ENCODE measurements at regions not wholly inside any gene's neighbourhood (a gene's known extent, or its start where the extent isn't known, plus 50 kb on each side); places are given as distances from the start of the nearest gene placed in this dataset.

- Histone ChIP-seq H3K9me3 (ENCODE audit: low read length) (no peaks in the 10 kb centered on the region), H3K4me3 (ENCODE audit: low read length) (no peak overlapping the region), H3K4me2 (ENCODE audit: low read length) (no peak overlapping the region), H3F3A (ENCODE audit: low read length, unreplicated experiment) (no peaks in the 10 kb centered on the region), H4K20me1 (ENCODE audit: low read length) (no peaks in the 10 kb centered on the region), H3K27me3 (ENCODE audit: low read length) (peaks cover 58% of the 10 kb centered on the region), H3K27ac (ENCODE audit: low read length) (no peak overlapping the region), H3K9me2 (replicated peaks; ENCODE audit: low read length) (no peaks in the 10 kb centered on the region), H2AFZ (ENCODE audit: low read length) (no peak overlapping the region), H3K79me2 (ENCODE audit: low read length) (no peaks in the 10 kb centered on the region), H3K9ac (ENCODE audit: low read length) (no peak overlapping the region), H3K4me1 (ENCODE audit: insufficient read depth, low read length) (no peaks in the 10 kb centered on the region), H3K36me3 (ENCODE audit: low read depth, low read length) (no peaks in the 10 kb centered on the region)
- no peak for ATAC-seq
- DNase-seq, result no peak
- intact Hi-C loops (cut with micrococcal nuclease), result no loop called here
- CTCF ChIA-PET, result no interaction called here
- TF ChIP-seq EZH2phosphoT487 (IDR thresholded peaks at IDR 0.05; ENCODE audit: borderline replicate concordance, low read length) (no peak), CTCF (conservative IDR thresholded peaks at IDR 0.05; ENCODE audit: low read depth, low read length) (no peak), EZH2 (IDR thresholded peaks at IDR 0.05; ENCODE audit: low read length, unreplicated experiment) (no peak)
- POLR2A ChIA-PET (ENCODE audit: unreplicated experiment), result no interaction called here
- BruUV-seq (replicated peaks), result no TSS peak
Observed at GRCh38 chr16:86448306-86448890, 61.9 kb upstream of the FOXF1 start.

GRCh38 chr16:86449446-86450095 lies 60.8 kb upstream of the FOXF1 start:
- Histone ChIP-seq H3K9me3 (ENCODE audit: low read length) (no peaks in the 10 kb centered on the region), H2AFZ (ENCODE audit: low read length) (no peak overlapping the region), H3K4me2 (ENCODE audit: low read length) (no peak overlapping the region), H3K4me1 (ENCODE audit: insufficient read depth, low read length) (no peaks in the 10 kb centered on the region), H3K9me2 (replicated peaks; ENCODE audit: low read length) (no peaks in the 10 kb centered on the region), H3K36me3 (ENCODE audit: low read depth, low read length) (no peaks in the 10 kb centered on the region), H3K27ac (ENCODE audit: low read length) (no peak overlapping the region), H4K20me1 (ENCODE audit: low read length) (no peaks in the 10 kb centered on the region), H3K4me3 (ENCODE audit: low read length) (no peak overlapping the region), H3K27me3 (ENCODE audit: low read length) (peaks cover 48% of the 10 kb centered on the region), H3F3A (ENCODE audit: low read length, unreplicated experiment) (no peaks in the 10 kb centered on the region), H3K79me2 (ENCODE audit: low read length) (no peaks in the 10 kb centered on the region), H3K9ac (ENCODE audit: low read length) (no peak overlapping the region)
- TF ChIP-seq EZH2 (IDR thresholded peaks at IDR 0.05; ENCODE audit: low read length, unreplicated experiment), result no peak
- TF ChIP-seq CTCF (conservative IDR thresholded peaks at IDR 0.05; ENCODE audit: low read depth, low read length), result no peak
- TF ChIP-seq EZH2phosphoT487 (IDR thresholded peaks at IDR 0.05; ENCODE audit: borderline replicate concordance, low read length), result no peak
- intact Hi-C loops (cut with micrococcal nuclease), result no loop called here
- ChIA-PET CTCF (no interaction called here), POLR2A (ENCODE audit: unreplicated experiment) (no interaction called here)
- DNase-seq (no peak), ATAC-seq (no peak)
- BruUV-seq (replicated peaks), result no TSS peak

- Histone ChIP-seq H3K4me2 (ENCODE audit: low read length) (no peak overlapping the region), H3K4me3 (ENCODE audit: low read length) (no peak overlapping the region), H3K4me1 (ENCODE audit: insufficient read depth, low read length) (no peaks in the 10 kb centered on the region), H3F3A (ENCODE audit: low read length, unreplicated experiment) (no peaks in the 10 kb centered on the region), H3K27ac (ENCODE audit: low read length) (no peak overlapping the region), H3K9me3 (ENCODE audit: low read length) (no peaks in the 10 kb centered on the region), H3K27me3 (ENCODE audit: low read length) (peaks cover 54% of the 10 kb centered on the region), H4K20me1 (ENCODE audit: low read length) (no peaks in the 10 kb centered on the region), H3K36me3 (ENCODE audit: low read depth, low read length) (no peaks in the 10 kb centered on the region), H3K9me2 (replicated peaks; ENCODE audit: low read length) (no peaks in the 10 kb centered on the region), H2AFZ (ENCODE audit: low read length) (no peak overlapping the region), H3K9ac (ENCODE audit: low read length) (no peak overlapping the region), H3K79me2 (ENCODE audit: low read length) (no peaks in the 10 kb centered on the region)
- BruUV-seq (replicated peaks), result no TSS peak
- CTCF ChIA-PET, result no interaction called here
- DNase-seq, result no peak
- no peak for ATAC-seq
- intact Hi-C loops (cut with micrococcal nuclease), result no loop called here
- POLR2A ChIA-PET (ENCODE audit: unreplicated experiment), result no interaction called here
- TF ChIP-seq EZH2phosphoT487 (IDR thresholded peaks at IDR 0.05; ENCODE audit: borderline replicate concordance, low read length), result no peak
- TF ChIP-seq CTCF (conservative IDR thresholded peaks at IDR 0.05; ENCODE audit: low read depth, low read length), result no peak
- TF ChIP-seq EZH2 (IDR thresholded peaks at IDR 0.05; ENCODE audit: low read length, unreplicated experiment), result no peak
Observed at GRCh38 chr16:86450691-86451090, 59.6 kb upstream of the FOXF1 start.

Measured in PC-3 (cell line).